ENCODE measurements at regions not wholly inside any gene's neighbourhood (a gene's known extent, or its start where the extent isn't known, plus 50 kb on each side); places are given as distances from the start of the nearest gene placed in this dataset.

GRCh38 chr16:51756447-51757123 lies 605.5 kb upstream of the SALL1 start:
- Histone ChIP-seq H3K36me3 (no peaks in the 10 kb centered on the region), H3K27me3 (peaks cover 31% of the 10 kb centered on the region), H3K9me3 (no peaks in the 10 kb centered on the region), H3K4me1 (ENCODE audit: control insufficient read depth in 1 of 2, insufficient read depth in 1 of 2, low read depth in 1 of 2, low read length in 1 of 2) (no peaks in the 10 kb centered on the region), H3K4me3 (ENCODE audit: low read depth in 1 of 2, low read length in 1 of 2) (no peak overlapping the region), H3K27ac (no peak overlapping the region)
- TF ChIP-seq, protein P1, sequence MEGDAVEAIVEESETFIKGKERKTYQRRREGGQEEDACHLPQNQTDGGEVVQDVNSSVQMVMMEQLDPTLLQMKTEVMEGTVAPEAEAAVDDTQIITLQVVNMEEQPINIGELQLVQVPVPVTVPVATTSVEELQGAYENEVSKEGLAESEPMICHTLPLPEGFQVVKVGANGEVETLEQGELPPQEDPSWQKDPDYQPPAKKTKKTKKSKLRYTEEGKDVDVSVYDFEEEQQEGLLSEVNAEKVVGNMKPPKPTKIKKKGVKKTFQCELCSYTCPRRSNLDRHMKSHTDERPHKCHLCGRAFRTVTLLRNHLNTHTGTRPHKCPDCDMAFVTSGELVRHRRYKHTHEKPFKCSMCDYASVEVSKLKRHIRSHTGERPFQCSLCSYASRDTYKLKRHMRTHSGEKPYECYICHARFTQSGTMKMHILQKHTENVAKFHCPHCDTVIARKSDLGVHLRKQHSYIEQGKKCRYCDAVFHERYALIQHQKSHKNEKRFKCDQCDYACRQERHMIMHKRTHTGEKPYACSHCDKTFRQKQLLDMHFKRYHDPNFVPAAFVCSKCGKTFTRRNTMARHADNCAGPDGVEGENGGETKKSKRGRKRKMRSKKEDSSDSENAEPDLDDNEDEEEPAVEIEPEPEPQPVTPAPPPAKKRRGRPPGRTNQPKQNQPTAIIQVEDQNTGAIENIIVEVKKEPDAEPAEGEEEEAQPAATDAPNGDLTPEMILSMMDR (IDR thresholded peaks at IDR 0.05): no peak

DNA sequence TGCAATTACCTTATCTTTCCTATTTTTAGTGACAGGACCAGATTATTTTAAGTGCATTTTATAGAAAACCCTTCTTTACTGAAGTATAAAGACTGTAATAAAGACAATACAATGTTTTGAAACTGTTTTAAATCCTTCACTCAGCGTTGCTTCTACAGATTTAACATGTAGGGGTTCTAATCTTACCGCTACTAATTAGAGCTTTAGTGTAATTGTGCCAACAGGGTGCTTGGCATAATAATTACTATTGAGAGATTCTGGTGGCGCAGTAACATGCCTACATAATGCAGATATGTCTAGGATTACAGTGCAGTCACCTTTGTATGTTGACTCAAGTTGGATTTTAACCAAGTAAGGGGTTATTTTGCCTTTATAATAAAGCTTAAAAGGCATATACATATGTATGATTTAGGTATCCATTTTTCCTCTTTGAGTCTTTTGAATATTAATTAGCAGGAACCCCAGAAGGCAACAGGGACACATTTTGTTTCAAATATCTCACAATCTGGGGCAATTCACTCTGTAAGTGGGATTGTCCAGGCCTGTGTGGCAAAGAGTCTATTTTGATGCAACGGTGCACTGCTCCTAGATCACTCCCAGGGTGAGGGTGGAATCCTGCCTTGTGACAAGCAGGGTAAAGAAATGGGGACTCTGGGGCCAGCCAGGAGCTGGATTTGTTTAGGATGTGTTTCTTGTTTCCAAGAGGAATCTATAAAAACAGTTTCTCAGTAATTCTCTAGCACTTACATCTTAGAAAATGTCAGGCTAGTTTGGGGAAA lies 604.7 kb upstream of the SALL1 start:
- peaks cover 23% of the 10 kb centered on the region for H3K27me3 ChIP-seq

GRCh38 chr16:51755039-51755501 lies 604.0 kb upstream of the SALL1 start:
- H3K27ac ChIP-seq: no peak overlapping the region
- H3K4me1 ChIP-seq (ENCODE audit: control insufficient read depth in 1 of 2, insufficient read depth in 1 of 2, low read depth in 1 of 2, low read length in 1 of 2): no peaks in the 10 kb centered on the region
- H3K9me3 ChIP-seq: no peaks in the 10 kb centered on the region
- H3K27me3 ChIP-seq: peaks cover 21% of the 10 kb centered on the region
- no peaks in the 10 kb centered on the region for H3K36me3 ChIP-seq
- TF ChIP-seq, protein P1 (IDR thresholded peaks at IDR 0.05): no peak
- H3K4me3 ChIP-seq (ENCODE audit: low read depth in 1 of 2, low read length in 1 of 2): no peak overlapping the region

More for the DNA sequence above, 604.7 kb upstream of the SALL1 start:
- Histone ChIP-seq H3K4me3 (ENCODE audit: low read depth in 1 of 2, low read length in 1 of 2) (no peak overlapping the region), H3K27ac (no peak overlapping the region), H3K4me1 (ENCODE audit: control insufficient read depth in 1 of 2, insufficient read depth in 1 of 2, low read depth in 1 of 2, low read length in 1 of 2) (no peaks in the 10 kb centered on the region), H3K36me3 (no peaks in the 10 kb centered on the region), H3K9me3 (no peaks in the 10 kb centered on the region)
- TF ChIP-seq, protein P1 (IDR thresholded peaks at IDR 0.05): no peak

- H3K27me3 ChIP-seq: peaks cover 16% of the 10 kb centered on the region
- H3K9me3 ChIP-seq: no peaks in the 10 kb centered on the region
- H3K27ac ChIP-seq: no peak overlapping the region
- no peak overlapping the region for H3K4me3 ChIP-seq (ENCODE audit: low read depth in 1 of 2, low read length in 1 of 2)
- TF ChIP-seq, protein P1 (IDR thresholded peaks at IDR 0.05): no peak
- no peaks in the 10 kb centered on the region for H3K4me1 ChIP-seq (ENCODE audit: control insufficient read depth in 1 of 2, insufficient read depth in 1 of 2, low read depth in 1 of 2, low read length in 1 of 2)
- no peaks in the 10 kb centered on the region for H3K36me3 ChIP-seq
Measured at GRCh38 chr16:51753467-51754127, 602.5 kb upstream of the SALL1 start.

DNA sequence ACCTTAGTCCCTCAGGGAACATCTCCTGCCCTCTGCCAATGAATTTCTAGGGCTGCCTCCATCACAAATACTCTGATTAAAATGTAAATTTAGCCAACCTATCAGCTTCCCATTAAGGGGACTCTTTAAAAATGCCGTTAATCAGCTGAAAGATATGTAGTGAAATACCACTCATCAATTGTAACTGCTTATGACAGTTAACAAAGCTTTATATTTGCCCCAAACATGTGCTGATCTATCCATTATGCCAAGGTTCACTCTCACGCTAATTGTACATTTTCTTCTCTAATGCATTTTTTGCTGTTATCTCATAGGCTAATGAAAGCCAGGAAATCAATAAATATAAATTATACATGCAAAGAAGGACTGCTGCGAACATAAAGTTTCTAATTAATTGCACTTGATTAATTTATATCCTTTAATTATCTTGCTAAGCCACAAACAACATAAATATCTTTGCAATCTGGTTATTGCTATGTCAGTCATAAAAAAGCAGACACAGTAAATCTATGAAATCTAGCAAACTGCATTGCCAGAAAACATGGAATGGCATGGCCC lies 601.4 kb upstream of the SALL1 start:
- Histone ChIP-seq H3K4me1 (ENCODE audit: control insufficient read depth in 1 of 2, insufficient read depth in 1 of 2, low read depth in 1 of 2, low read length in 1 of 2) (no peaks in the 10 kb centered on the region), H3K27me3 (peaks cover 16% of the 10 kb centered on the region), H3K9me3 (no peaks in the 10 kb centered on the region), H3K36me3 (no peaks in the 10 kb centered on the region), H3K4me3 (ENCODE audit: low read depth in 1 of 2, low read length in 1 of 2) (no peak overlapping the region), H3K27ac (no peak overlapping the region)
- TF ChIP-seq, protein P1 (IDR thresholded peaks at IDR 0.05): no peak
